DOHH2 (cell line): ENCODE measurements at regions not wholly inside any gene's neighbourhood (a gene's known extent, or its start where the extent isn't known, plus 50 kb on each side); places are given as distances from the start of the nearest gene placed in this dataset.

Experiments used
- H3F3A ChIP-seq: fragments of 200-600 bp; sonication (generic), shearing (Covaris generic); 2 replicates; pipeline ENCODE4 v1.6.0; 2016; ENCODE audit warnings: antibody characterized with exemption, mild to moderate bottlenecking; ENCODE audit not compliant: control insufficient read depth, insufficient read depth
- H3K27ac ChIP-seq: fragments of 200-600 bp; sonication (generic); 2 replicates; pipeline ENCODE4 v1.5.1; 2014; ENCODE audit warnings: low read depth, mild to moderate bottlenecking, low read length, moderate library complexity
- H3K27me3 ChIP-seq: fragments of 200-600 bp; sonication (generic); 2 replicates; pipeline ENCODE4 v1.6.1; 2014; ENCODE audit warnings: mild to moderate bottlenecking, low read length, mixed read lengths; ENCODE audit not compliant: control insufficient read depth
- H3K36me3 ChIP-seq: fragments of 200-600 bp; sonication (generic); 2 replicates; pipeline ENCODE4 v1.6.1; 2014; ENCODE audit warnings: mild to moderate bottlenecking, low read length, moderate library complexity, mixed read lengths; ENCODE audit not compliant: control insufficient read depth
- H3K4me1 ChIP-seq: fragments of 200-600 bp; sonication (generic); 2 replicates; pipeline ENCODE4 v1.6.1; 2014; ENCODE audit warnings: mild to moderate bottlenecking, low read length, mixed read lengths; ENCODE audit not compliant: control insufficient read depth
- H3K4me2 ChIP-seq: fragments of 200-600 bp; sonication (generic); 2 replicates; pipeline ENCODE4 v1.6.0; 2014; ENCODE audit warnings: mild to moderate bottlenecking, low read length, moderate library complexity
- H3K4me3 ChIP-seq: fragments of 200-600 bp; sonication (generic); 2 replicates; pipeline ENCODE4 v1.5.1; 2014; ENCODE audit warnings: mild to moderate bottlenecking, low read length, mixed read lengths
- H3K79me2 ChIP-seq: fragments of 200-600 bp; sonication (generic); 2 replicates; pipeline ENCODE4 v1.6.1; 2014; ENCODE audit warnings: mild to moderate bottlenecking, low read length, mixed read lengths; ENCODE audit not compliant: control insufficient read depth
- H3K9me2 ChIP-seq: fragments of 200-600 bp; sonication (generic); replicated peaks from 2 replicates; pipeline ENCODE4 v1.6.1; 2014; ENCODE audit warnings: mild to moderate bottlenecking, low read length, mixed read lengths; ENCODE audit not compliant: control insufficient read depth
- H3K9me3 ChIP-seq: fragments of 200-600 bp; sonication (generic); 2 replicates; pipeline ENCODE4 v1.6.1; 2014; ENCODE audit warnings: antibody characterized with exemption, low read length, mixed read lengths; ENCODE audit not compliant: control insufficient read depth, insufficient read depth
- H4K20me1 ChIP-seq: fragments of 200-600 bp; sonication (generic); 2 replicates; pipeline ENCODE4 v1.6.0; 2014; ENCODE audit warnings: low read depth, mild to moderate bottlenecking, antibody characterized with exemption, low read length, moderate library complexity; ENCODE audit not compliant: control insufficient read depth, insufficient read depth
- CTCF ChIP-seq: fragments of 200-600 bp; sonication (generic); IDR thresholded peaks from one replicate; pipeline ENCODE4 v1.5.1; 2014; ENCODE audit warnings: antibody characterized with exemption, mild to moderate bottlenecking, low read depth, low read length; ENCODE audit not compliant: poor library complexity, severe bottlenecking
- EZH2phosphoT487 ChIP-seq: fragments of 200-600 bp; sonication (generic); IDR thresholded peaks from 2 replicates; pipeline ENCODE4 v1.6.1; 2017; ENCODE audit warnings: borderline replicate concordance, mild to moderate bottlenecking, antibody characterized with exemption, low read length, moderate library complexity, mixed read lengths

- H4K20me1 ChIP-seq, result no peaks in the 10 kb centered on the region
- no peak overlapping the region for H3K4me2 ChIP-seq
- peaks cover 33% of the 10 kb centered on the region for H3K36me3 ChIP-seq
- H3K4me3 ChIP-seq, result no peak overlapping the region
- no peak overlapping the region for H3K27ac ChIP-seq
- TF ChIP-seq EZH2phosphoT487, result no peak
- TF ChIP-seq CTCF, result no peak
- no peaks in the 10 kb centered on the region for H3K27me3 ChIP-seq
- H3K9me3 ChIP-seq, result no peaks in the 10 kb centered on the region
- H3K4me1 ChIP-seq, result no peaks in the 10 kb centered on the region
- no peaks in the 10 kb centered on the region for H3K79me2 ChIP-seq
- no peaks in the 10 kb centered on the region for H3K9me2 ChIP-seq
- H3F3A ChIP-seq, result no peaks in the 10 kb centered on the region
Measured at GRCh38 chr11:33553486-33553885, 147.1 kb downstream of the C11orf91 start.

- H3F3A ChIP-seq, result no peaks in the 10 kb centered on the region
- no peaks in the 10 kb centered on the region for H3K9me3 ChIP-seq
- H3K27me3 ChIP-seq, result no peaks in the 10 kb centered on the region
- H3K4me2 ChIP-seq, result no peak overlapping the region
- TF ChIP-seq EZH2phosphoT487, result no peak
- no peak for TF ChIP-seq CTCF
- no peak overlapping the region for H3K4me3 ChIP-seq
- peaks cover 34% of the 10 kb centered on the region for H3K36me3 ChIP-seq
- H3K9me2 ChIP-seq, result no peaks in the 10 kb centered on the region
- no peaks in the 10 kb centered on the region for H3K79me2 ChIP-seq
- H3K4me1 ChIP-seq, result no peaks in the 10 kb centered on the region
- H4K20me1 ChIP-seq, result no peaks in the 10 kb centered on the region
- no peak overlapping the region for H3K27ac ChIP-seq
Measured at GRCh38 chr11:33552756-33553155, 147.9 kb downstream of the C11orf91 start.

GRCh38 chr11:33551051-33551450, 149.6 kb downstream of the C11orf91 start:
- H3K4me3 ChIP-seq, result no peak overlapping the region
- H3F3A ChIP-seq, result no peaks in the 10 kb centered on the region
- H3K27me3 ChIP-seq, result no peaks in the 10 kb centered on the region
- H3K4me2 ChIP-seq, result no peak overlapping the region
- peaks cover 43% of the 10 kb centered on the region for H3K36me3 ChIP-seq
- no peaks in the 10 kb centered on the region for H3K9me2 ChIP-seq
- H3K79me2 ChIP-seq, result no peaks in the 10 kb centered on the region
- TF ChIP-seq CTCF, result no peak
- TF ChIP-seq EZH2phosphoT487, result no peak
- H4K20me1 ChIP-seq, result no peaks in the 10 kb centered on the region
- no peaks in the 10 kb centered on the region for H3K4me1 ChIP-seq
- H3K27ac ChIP-seq, result no peak overlapping the region
- H3K9me3 ChIP-seq, result no peaks in the 10 kb centered on the region

- Histone ChIP-seq H3K4me1 (no peaks in the 10 kb centered on the region), H3K4me2 (no peak overlapping the region), H3K79me2 (no peaks in the 10 kb centered on the region), H3K27ac (no peak overlapping the region), H3K27me3 (no peaks in the 10 kb centered on the region), H3K36me3 (peaks cover 46% of the 10 kb centered on the region), H3K9me2 (no peaks in the 10 kb centered on the region), H3K9me3 (no peaks in the 10 kb centered on the region), H3F3A (no peaks in the 10 kb centered on the region), H4K20me1 (no peaks in the 10 kb centered on the region), H3K4me3 (no peak overlapping the region)
- TF ChIP-seq CTCF, result no peak
- TF ChIP-seq EZH2phosphoT487, result no peak
Measured at GRCh38 chr11:33549483-33549882, 151.1 kb downstream of the C11orf91 start.
